ENCODE measurements at regions not wholly inside any gene's neighbourhood (a gene's known extent, or its start where the extent isn't known, plus 50 kb on each side); places are given as distances from the start of the nearest gene placed in this dataset.

DNA sequence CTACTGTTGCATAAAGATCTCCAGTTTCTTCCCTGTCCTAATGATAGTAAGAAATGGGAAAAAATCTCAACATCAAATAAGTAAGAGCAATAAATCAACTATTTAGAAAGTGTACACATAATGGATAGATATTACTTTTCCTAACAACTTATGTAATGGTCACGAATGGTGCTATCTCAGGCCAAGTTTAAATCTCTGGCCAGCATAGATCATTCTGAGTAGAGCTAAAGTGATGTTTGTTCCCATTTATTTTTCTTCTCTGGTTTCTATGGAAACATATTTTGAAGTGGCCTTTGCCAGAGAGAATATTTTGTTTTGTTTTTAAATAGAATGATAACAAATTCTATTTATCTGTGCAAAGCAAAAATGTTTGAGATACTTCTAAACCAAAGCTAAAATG lies 249.7 kb upstream of the TTC14 start:
- no peaks in the 10 kb centered on the region for H3K4me1 ChIP-seq
- no peaks in the 10 kb centered on the region for H3K36me3 ChIP-seq
- TF ChIP-seq, protein P1, sequence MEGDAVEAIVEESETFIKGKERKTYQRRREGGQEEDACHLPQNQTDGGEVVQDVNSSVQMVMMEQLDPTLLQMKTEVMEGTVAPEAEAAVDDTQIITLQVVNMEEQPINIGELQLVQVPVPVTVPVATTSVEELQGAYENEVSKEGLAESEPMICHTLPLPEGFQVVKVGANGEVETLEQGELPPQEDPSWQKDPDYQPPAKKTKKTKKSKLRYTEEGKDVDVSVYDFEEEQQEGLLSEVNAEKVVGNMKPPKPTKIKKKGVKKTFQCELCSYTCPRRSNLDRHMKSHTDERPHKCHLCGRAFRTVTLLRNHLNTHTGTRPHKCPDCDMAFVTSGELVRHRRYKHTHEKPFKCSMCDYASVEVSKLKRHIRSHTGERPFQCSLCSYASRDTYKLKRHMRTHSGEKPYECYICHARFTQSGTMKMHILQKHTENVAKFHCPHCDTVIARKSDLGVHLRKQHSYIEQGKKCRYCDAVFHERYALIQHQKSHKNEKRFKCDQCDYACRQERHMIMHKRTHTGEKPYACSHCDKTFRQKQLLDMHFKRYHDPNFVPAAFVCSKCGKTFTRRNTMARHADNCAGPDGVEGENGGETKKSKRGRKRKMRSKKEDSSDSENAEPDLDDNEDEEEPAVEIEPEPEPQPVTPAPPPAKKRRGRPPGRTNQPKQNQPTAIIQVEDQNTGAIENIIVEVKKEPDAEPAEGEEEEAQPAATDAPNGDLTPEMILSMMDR (IDR thresholded peaks at IDR 0.05): no peak
- TF ChIP-seq POLR2AphosphoS5 (IDR thresholded peaks at IDR 0.05) (no peak), EP300 (IDR thresholded peaks at IDR 0.05; ENCODE audit: low read depth) (no peak), POLR2A (IDR thresholded peaks at IDR 0.05) (no peak)
- H3K9me3 ChIP-seq: no peaks in the 10 kb centered on the region
- no peak overlapping the region for H3K27ac ChIP-seq
- DNase-seq: no peak
- in situ Hi-C loops (cut with MboI; ENCODE audit: low pct_ligation_motif_present in 1 of 4, low pct_unique_long_range_greater_than_20kb in 1 of 4, low sequenced_read_pairs in 3 of 4): no loop called here
- no peaks in the 10 kb centered on the region for H3K27me3 ChIP-seq
- intact Hi-C loops (cut with DNase I; ENCODE audit: low total_unique reads): no loop called here
- H3K4me3 ChIP-seq: no peak overlapping the region
- WGBS, 2 donors (ENCODE audit: low coverage in 1 of 2): 77 to 78% methylated on average over 1 of the region's 1 CpG

DNA sequence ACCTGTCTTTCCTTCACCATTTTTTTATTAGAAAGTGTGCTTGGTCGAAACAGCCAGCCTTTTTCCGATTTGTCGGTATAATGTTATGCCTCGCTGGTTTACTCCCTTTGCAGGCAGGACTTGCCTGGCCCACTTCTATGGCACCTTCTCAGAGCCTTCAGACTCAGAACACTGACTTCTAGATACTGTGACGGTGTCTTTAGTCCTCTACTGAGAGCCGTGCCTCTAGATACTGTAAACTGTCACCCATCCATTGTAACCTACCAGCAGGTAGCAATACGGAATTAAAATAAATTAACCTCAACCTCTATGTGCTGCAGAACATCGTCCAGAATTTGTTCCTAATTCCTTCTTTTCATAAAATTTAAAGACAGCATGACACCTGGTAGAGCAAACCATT lies 247.7 kb upstream of the TTC14 start:
- in situ Hi-C loops (cut with MboI; ENCODE audit: low pct_ligation_motif_present in 1 of 4, low pct_unique_long_range_greater_than_20kb in 1 of 4, low sequenced_read_pairs in 3 of 4) (no loop called here), intact Hi-C loops (cut with DNase I; ENCODE audit: low total_unique reads) (no loop called here)
- no peak overlapping the region for H3K27ac ChIP-seq
- H3K36me3 ChIP-seq: no peaks in the 10 kb centered on the region
- DNase-seq: no peak
- H3K4me3 ChIP-seq: no peak overlapping the region
- 75 to 79% methylated on average over 6 to 8 of the region's 8 CpGs for WGBS, 2 donors (ENCODE audit: low coverage in 1 of 2)
- H3K4me1 ChIP-seq: no peaks in the 10 kb centered on the region
- H3K27me3 ChIP-seq: no peaks in the 10 kb centered on the region
- TF ChIP-seq EP300 (IDR thresholded peaks at IDR 0.05; ENCODE audit: low read depth): no peak
- TF ChIP-seq, protein P1 (IDR thresholded peaks at IDR 0.05): no peak
- TF ChIP-seq POLR2A (IDR thresholded peaks at IDR 0.05): no peak
- TF ChIP-seq POLR2AphosphoS5 (IDR thresholded peaks at IDR 0.05): no peak
- H3K9me3 ChIP-seq: no peaks in the 10 kb centered on the region

DNA sequence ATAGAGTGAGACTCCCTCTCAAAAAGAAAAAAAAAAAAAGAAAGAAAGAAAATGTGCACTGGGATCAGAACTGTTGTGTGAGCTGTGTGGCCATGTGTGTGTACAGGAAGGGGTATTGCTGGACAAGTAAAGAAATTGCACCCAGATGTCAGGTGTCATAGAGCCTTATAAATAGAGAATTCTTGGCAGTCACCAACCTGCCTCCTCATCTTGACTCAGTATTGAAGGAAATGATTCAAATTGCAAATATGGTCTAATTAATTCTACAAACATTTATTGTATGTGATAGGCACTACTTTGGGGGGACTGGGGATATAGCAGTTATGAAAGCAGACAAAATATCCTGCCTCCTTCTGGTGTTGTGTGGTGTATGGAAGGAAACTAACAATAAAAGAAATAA lies 243.8 kb upstream of the TTC14 start:
- in situ Hi-C loops (cut with MboI; ENCODE audit: low pct_ligation_motif_present in 1 of 4, low pct_unique_long_range_greater_than_20kb in 1 of 4, low sequenced_read_pairs in 3 of 4) (no loop called here), intact Hi-C loops (cut with DNase I; ENCODE audit: low total_unique reads) (no loop called here)
- no peak overlapping the region for H3K4me3 ChIP-seq
- H3K9me3 ChIP-seq: no peaks in the 10 kb centered on the region
- H3K27ac ChIP-seq: no peak overlapping the region
- no peaks in the 10 kb centered on the region for H3K27me3 ChIP-seq
- no peaks in the 10 kb centered on the region for H3K36me3 ChIP-seq
- no peaks in the 10 kb centered on the region for H3K4me1 ChIP-seq
- DNase-seq: no peak
- TF ChIP-seq POLR2AphosphoS5 (IDR thresholded peaks at IDR 0.05) (no peak), EP300 (IDR thresholded peaks at IDR 0.05; ENCODE audit: low read depth) (no peak), POLR2A (IDR thresholded peaks at IDR 0.05) (no peak)
- TF ChIP-seq, protein P1 (IDR thresholded peaks at IDR 0.05): no peak

DNA sequence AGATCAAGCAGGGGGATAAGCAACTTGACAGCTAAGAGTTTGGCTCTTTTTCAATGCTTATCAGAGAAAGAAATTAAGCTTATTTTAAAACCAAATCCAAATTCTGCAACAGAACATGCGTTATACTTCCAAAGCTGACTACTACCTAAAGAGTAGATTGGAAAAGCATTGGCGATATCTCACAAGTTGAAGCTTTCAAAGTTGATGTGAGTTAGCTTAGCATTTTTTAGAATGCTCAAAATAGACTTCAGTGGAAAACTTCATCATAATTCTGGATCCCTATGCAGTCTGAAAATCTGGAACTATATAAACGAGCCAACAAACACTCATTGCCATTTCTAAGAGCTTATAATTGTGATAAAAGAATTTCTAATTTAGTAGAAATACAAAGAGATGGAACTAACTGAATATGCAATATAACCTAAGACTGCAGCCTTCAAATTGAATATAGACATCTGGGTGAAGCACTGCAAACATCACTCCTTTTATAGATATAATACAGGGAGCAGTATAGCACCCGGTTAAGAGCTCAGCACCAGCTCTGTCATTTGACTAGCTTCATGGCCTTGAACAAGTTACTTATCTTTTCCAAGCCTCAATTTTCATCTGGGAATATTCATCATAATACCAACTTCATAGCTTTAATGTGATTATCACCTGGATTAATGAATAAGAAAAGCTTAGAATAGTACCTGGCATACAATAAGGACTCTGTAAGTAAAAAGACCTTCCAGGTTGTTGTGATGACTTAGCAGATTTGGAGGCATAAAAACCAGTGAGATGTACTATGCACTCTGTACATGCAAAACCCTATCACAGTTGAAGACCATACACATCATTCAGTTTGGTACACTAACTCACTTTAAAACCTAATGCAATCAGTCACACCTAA lies 242.7 kb upstream of the TTC14 start:
- H3K27ac ChIP-seq: no peak overlapping the region

More for the DNA sequence above, 242.7 kb upstream of the TTC14 start:
- no peaks in the 10 kb centered on the region for H3K36me3 ChIP-seq
- no peak for DNase-seq
- TF ChIP-seq POLR2AphosphoS5 (IDR thresholded peaks at IDR 0.05): no peak
- TF ChIP-seq EP300 (IDR thresholded peaks at IDR 0.05; ENCODE audit: low read depth): no peak
- TF ChIP-seq, protein P1 (IDR thresholded peaks at IDR 0.05): no peak
- TF ChIP-seq POLR2A (IDR thresholded peaks at IDR 0.05): no peak
- H3K4me3 ChIP-seq: no peak overlapping the region
- H3K27me3 ChIP-seq: no peaks in the 10 kb centered on the region
- WGBS, 2 donors (ENCODE audit: low coverage in 1 of 2): 73 to 79% methylated on average over 4 of the region's 4 CpGs
- intact Hi-C loops (cut with DNase I; ENCODE audit: low total_unique reads) (no loop called here), in situ Hi-C loops (cut with MboI; ENCODE audit: low pct_ligation_motif_present in 1 of 4, low pct_unique_long_range_greater_than_20kb in 1 of 4, low sequenced_read_pairs in 3 of 4) (no loop called here)
- H3K4me1 ChIP-seq: no peaks in the 10 kb centered on the region
- no peaks in the 10 kb centered on the region for H3K9me3 ChIP-seq
